T-helper 2 cell (primary cell): ENCODE measurements at regions not wholly inside any gene's neighbourhood (a gene's known extent, or its start where the extent isn't known, plus 50 kb on each side); places are given as distances from the start of the nearest gene placed in this dataset.

Experiments used
- DNase-seq, 5 experiments: peaks; one replicate each; pipeline versions ENCODE4 v3.0.0 to v3.0.0-alpha.2; 2012 to 2022

GRCh38 chr6:25013246-25013645 is 77.5 kb upstream of the RIPOR2 start:
- DNase-seq, result no peak

- no peak for DNase-seq
Measured at GRCh38 chr6:25014369-25014768, 78.6 kb upstream of the RIPOR2 start.

DNA sequence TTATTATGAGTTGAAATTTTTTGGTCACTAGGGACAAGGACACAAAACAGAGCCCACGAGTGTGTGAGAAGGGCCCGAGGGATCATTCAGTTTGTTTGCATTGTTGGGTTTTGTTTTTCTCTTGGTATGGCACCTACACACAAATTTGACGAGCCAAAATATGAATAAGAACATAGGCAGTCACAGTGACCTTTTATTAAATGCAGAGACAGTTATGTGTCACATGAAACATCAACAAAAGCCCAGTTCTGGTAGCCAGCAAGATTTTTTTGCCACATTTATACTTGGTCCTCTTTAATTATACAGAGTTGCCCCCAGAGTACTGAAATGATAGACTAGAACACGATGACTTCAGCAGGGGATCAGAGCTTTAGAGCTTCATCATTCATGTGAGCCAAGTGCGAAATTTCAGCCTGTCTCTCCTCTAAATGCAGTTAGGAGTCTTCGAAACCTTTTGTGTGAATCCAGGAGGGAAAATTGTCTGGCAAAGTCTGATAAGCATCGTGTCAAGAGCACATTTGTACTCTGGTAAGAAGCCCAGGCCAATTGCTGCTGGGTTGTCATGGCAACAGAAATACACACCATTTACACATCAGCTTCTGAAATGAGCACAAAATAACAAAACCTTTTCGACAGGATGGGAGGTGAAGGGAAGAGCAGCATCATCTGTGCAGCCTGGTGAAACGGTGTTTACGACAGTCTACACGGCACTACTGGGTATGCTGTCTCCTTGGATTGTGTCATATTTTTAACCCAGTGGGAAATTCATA is 79.2 kb upstream of the RIPOR2 start:
- DNase-seq, result peak in 2 of 5 experiments; percentile 39 to 73

DNA sequence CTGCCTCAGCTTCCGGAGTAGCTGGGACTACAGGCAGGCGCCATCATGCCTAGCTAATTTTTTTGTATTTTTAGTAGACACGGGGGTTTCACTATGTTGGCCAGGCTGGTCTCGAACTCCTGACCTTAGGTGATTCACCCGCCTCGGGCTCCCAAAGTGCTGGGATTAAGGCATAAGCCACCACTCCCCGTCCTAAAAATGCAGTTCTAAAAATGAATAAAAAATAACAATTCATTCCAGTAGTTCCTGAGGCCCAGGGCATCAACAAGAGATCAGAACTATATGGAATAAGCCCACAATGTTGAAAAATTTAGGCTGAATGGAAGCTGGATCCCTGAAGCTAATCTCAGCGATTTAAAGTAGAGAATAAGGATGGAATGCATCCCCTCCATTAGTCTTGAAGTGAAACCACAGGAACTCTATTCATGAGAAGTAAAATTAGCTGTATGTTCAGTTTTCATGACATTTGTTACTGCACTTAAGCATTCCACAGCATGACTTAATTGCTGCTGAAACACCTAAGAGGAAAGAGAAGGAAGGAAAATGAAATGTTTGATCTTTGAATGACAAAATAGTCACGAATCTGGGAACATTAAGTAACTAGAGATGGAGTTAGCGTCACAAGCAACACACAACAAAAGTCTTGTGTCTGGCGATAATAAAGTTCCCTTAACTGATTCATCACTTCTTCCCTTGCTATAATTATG is 80.4 kb upstream of the RIPOR2 start:
- no peak for DNase-seq

- DNase-seq, result no peak
Measured at GRCh38 chr6:25017486-25017885, 81.7 kb upstream of the RIPOR2 start.

- DNase-seq, result peak; percentile 46 to 84 (median 67)
Measured at GRCh38 chr6:25017932-25018567, 82.3 kb upstream of the RIPOR2 start.

DNA sequence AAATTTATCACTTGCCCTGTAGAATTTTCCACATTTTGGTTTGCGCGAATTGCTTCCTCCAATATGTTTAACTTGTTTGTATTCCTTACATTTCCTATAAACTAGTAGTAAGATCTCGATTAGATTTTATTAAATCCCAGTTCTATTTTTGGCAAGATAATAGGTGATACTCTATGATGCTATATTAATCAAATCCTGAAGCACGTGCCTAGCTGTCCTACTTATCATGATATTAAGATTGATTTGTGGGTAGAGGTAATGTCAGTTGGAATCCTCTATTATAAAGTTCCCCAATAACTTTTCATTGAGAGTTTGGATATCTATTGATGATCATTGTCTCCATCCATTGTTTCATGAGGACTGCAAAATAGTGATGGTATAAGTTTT is 82.8 kb upstream of the RIPOR2 start:
- no peak for DNase-seq

DNA sequence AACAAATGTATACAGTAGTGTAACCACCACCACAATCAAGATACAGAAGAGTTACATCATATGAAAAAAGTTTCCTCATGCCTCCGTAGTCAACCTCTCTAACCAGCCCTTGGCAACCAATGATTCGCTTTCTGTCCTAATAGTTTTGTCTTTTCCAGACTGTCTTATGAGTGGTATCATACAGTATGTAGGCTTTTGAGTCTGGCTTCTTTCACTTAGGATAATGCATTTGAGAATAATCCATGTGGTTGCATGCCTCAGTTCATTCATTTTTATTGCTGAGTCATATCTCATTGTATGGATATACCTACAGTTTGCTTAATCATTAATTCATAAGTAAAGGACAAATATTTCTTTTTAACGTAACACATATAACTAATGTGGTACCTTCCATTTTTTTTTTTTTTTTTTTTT is 86.4 kb upstream of the RIPOR2 start:
- no peak for DNase-seq

GRCh38 chr6:25023781-25024180 is 88.0 kb upstream of the RIPOR2 start:
- DNase-seq, result no peak

- DNase-seq, result no peak
Measured at GRCh38 chr6:25024821-25025220, 89.1 kb upstream of the RIPOR2 start.

DNA sequence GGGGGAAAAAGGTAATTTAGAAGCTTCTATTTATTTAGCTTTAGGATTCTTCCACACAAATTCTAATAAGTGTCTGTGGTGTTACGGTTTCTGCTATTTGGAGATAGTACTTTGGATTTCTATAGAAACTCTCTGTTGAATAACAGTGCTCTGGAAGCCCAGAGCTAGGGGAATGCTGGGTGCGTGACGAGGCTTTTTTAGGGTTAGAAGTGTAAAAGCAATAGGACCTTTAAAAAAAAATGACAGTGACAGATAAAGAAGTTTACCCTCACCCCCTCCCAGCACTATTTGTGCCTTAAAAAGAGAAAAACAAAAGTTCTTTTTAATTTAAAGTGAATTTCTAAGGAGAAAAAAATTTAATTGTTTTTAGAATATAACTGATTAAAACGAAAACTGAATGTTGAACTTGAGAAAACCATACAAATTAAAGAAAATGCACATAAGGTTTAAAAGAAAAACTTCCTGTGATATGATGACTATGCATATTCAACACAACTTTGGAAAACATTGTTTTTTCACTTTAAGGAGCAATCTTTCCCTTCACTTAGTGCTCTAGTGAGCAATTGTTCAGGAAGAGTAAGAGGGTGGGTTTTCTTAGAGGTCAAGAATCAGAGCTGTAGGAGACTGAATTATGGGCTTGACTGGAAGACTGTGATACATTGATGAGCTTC is 89.6 kb upstream of the RIPOR2 start:
- no peak for DNase-seq

DNA sequence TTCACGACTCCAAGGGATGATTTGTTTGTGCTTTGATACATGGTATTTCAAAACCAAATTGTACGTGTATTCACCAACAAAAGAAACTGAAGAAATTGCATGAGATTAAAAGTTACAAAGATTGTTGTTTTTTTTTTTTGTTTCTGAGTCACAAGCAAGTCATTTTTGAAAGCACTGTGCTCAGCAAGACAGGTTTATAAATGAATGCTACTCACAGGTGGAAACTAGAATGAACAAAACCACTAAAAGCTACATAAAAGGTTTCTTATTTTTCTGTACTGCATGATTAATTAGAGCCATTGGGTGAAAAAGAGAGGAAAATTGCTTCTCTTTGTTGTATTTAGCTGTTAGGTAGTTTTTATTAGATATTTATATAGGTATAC is 90.2 kb upstream of the RIPOR2 start:
- DNase-seq, result peak in 1 of 5 experiments; percentile 76

GRCh38 chr6:25026723-25027122 is 91.0 kb upstream of the RIPOR2 start:
- peak in 1 of 5 experiments; percentile 51 for DNase-seq

DNA sequence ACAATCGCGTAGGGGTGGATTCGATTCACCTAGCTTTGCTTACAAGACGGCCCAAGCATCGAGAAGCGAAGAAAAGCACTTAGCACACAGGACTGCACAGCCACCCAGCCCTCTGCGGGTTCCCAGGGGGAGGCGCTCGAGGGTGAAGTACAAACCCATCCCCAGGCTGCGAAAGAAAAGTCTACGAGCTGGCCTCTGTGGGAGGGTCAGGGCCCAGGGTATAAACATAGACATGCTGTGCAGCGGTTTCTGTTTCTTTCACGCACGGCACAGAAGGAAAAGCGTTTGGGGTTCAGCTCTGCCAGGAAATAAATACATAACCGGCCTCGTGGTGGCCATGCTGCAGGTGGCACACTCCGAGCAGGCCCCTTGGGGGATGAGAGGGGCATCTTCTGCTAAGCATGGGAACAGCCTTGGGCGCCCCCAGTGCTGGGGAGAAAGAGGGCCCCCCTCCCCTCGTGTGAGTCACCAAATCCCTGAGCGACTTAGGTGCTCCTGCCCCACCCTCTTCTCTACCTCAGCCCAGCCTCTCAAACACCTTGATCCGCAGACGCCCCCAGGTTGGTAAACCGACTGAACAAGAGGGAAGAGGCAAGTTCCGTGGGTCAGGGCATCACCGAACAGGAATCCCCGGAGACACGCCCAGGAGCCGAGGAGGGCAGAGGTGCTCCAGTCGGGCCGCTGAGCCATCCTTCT is 91.6 kb upstream of the RIPOR2 start:
- DNase-seq, result peak; percentile 52 to 95 (median 68)

- DNase-seq, result no peak
Measured at GRCh38 chr6:25028328-25028727, 92.6 kb upstream of the RIPOR2 start.

GRCh38 chr6:25032934-25033333 is 97.2 kb upstream of the RIPOR2 start:
- no peak for DNase-seq

DNA sequence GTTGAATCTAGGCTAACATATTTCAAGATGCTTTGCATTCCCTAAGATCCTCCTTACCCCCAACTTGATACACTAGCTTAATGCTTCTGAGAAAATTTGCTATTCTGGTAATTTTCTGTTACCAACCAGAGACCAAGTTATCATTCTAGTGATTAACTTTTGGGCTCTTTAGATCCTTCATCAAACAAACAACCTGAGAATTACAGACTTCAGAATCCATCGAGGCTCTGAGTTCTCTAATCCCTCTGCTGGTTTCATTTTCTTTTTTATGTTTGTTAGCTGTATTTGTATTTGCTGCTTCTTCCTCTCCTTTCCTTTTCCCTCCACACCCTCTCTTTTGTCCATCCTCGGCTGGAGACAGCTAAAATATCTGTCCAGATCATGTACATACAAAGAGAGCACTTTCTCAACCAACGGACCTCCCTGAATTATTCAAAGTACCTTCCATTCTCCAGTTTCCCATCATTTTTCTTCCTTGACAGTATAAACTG is 98.7 kb upstream of the RIPOR2 start:
- peak in 1 of 5 experiments; percentile 40 for DNase-seq

DNA sequence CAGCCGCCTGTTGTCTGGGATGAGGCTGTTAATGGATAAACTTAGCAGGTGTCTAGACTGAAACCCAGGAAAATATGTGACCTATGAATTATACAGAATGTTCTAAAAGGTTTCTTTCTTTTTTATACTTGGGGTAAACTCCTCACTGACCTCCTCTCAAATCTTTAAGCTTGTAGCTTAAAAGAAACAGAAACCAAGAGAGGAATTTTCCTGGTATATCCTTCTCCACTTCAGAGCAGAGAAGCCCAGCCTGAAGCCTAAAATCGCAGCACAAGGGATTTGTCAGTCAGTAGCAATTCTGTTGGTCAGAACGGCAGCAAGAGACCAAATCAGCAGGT is 99.4 kb upstream of the RIPOR2 start:
- no peak for DNase-seq

GRCh38 chr6:25035512-25036435 is 100.0 kb upstream of the RIPOR2 start:
- peak in 1 of 5 experiments; percentile 84 for DNase-seq

GRCh38 chr6:25036461-25036860 is 100.7 kb upstream of the RIPOR2 start:
- no peak for DNase-seq

GRCh38 chr6:25038300-25038699 is 102.5 kb upstream of the RIPOR2 start:
- DNase-seq, result no peak
